ENCODE measurements at regions not wholly inside any gene's neighbourhood (a gene's known extent, or its start where the extent isn't known, plus 50 kb on each side); places are given as distances from the start of the nearest gene placed in this dataset.

- TF ChIP-seq, protein P1, sequence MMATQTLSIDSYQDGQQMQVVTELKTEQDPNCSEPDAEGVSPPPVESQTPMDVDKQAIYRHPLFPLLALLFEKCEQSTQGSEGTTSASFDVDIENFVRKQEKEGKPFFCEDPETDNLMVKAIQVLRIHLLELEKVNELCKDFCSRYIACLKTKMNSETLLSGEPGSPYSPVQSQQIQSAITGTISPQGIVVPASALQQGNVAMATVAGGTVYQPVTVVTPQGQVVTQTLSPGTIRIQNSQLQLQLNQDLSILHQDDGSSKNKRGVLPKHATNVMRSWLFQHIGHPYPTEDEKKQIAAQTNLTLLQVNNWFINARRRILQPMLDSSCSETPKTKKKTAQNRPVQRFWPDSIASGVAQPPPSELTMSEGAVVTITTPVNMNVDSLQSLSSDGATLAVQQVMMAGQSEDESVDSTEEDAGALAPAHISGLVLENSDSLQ (IDR thresholded peaks at IDR 0.05) = no peak
- TF ChIP-seq NFRKB (IDR thresholded peaks at IDR 0.05) = no peak
- TF ChIP-seq ARNT (IDR thresholded peaks at IDR 0.05) = no peak
- no peak for TF ChIP-seq SP1 (IDR thresholded peaks at IDR 0.05)
- TF ChIP-seq ELF4 (IDR thresholded peaks at IDR 0.05) = no peak
- TF ChIP-seq FOXM1 (IDR thresholded peaks at IDR 0.05; ENCODE audit: borderline replicate concordance) = no peak
- no peak for TF ChIP-seq L3MBTL2 (conservative IDR thresholded peaks at IDR 0.05)
- no peak for TF ChIP-seq TARDBP (IDR thresholded peaks at IDR 0.05)
- no peak for TF ChIP-seq CTBP1 (IDR thresholded peaks at IDR 0.05; ENCODE audit: borderline replicate concordance)
- no peak for TF ChIP-seq LEF1 (IDR thresholded peaks at IDR 0.05; ENCODE audit: borderline replicate concordance)
- no peak for TF ChIP-seq HDGF (IDR thresholded peaks at IDR 0.05; ENCODE audit: borderline replicate concordance)
- TF ChIP-seq FOXK2 (IDR thresholded peaks at IDR 0.05) = no peak
- TF ChIP-seq BHLHE40 (IDR thresholded peaks at IDR 0.05; ENCODE audit: borderline replicate concordance) = no peak
- TF ChIP-seq SUZ12 (IDR thresholded peaks at IDR 0.05) = no peak
- TF ChIP-seq ZNF384 (IDR thresholded peaks at IDR 0.05) = no peak
- TF ChIP-seq FOXA1 (IDR thresholded peaks at IDR 0.05) = no peak
- POLR2A ChIA-PET = no interaction called here
- no peak for DNase-seq (ENCODE audit: extremely low spot score)
- CTCF ChIA-PET = no interaction called here
These were observed 346.3 kb downstream of the QKI start for GRCh38 chr6:163760860-163761259.

DNA sequence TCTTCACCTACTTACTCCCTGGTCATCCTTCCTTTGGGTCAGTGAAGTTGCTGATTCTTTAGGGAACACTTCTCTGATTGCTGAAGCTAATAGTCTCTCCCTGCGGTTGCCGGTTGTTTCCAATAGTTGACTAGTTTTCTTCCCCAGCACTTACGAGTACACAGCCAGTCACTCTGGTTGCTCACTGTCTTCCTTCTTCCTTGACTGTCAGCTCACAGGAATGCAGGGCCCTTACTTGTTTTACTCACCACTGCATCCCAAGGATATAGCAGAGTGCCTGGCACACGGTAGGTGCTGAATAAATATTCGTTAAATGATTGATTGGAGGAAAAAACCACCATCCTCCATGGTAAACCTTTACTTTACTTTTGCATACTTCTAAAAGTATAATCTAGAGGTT lies 345.0 kb downstream of the QKI start:
- DNase-seq (ENCODE audit: extremely low spot score) = no peak
- TF ChIP-seq LEF1 (IDR thresholded peaks at IDR 0.05; ENCODE audit: borderline replicate concordance) = no peak
- CTCF ChIA-PET = interaction anchor here (0.6 kb wide), 1 partner anchor 36 kb away, joined by 8 read pairs; no protein-coding TSS in a partner anchor
- POLR2A ChIA-PET = no interaction called here

- CTCF ChIA-PET = no interaction called here
- no peak for DNase-seq (ENCODE audit: extremely low spot score)
- POLR2A ChIA-PET = no interaction called here
- no peak for TF ChIP-seq SUZ12 (IDR thresholded peaks at IDR 0.05)
- TF ChIP-seq TARDBP (IDR thresholded peaks at IDR 0.05) = no peak
- TF ChIP-seq FOXA1 (IDR thresholded peaks at IDR 0.05) = no peak
- no peak for TF ChIP-seq FOXK2 (IDR thresholded peaks at IDR 0.05)
- no peak for TF ChIP-seq ARNT (IDR thresholded peaks at IDR 0.05)
- no peak for TF ChIP-seq LEF1 (IDR thresholded peaks at IDR 0.05; ENCODE audit: borderline replicate concordance)
- no peak for TF ChIP-seq FOXM1 (IDR thresholded peaks at IDR 0.05; ENCODE audit: borderline replicate concordance)
- no peak for TF ChIP-seq BHLHE40 (IDR thresholded peaks at IDR 0.05; ENCODE audit: borderline replicate concordance)
- no peak for TF ChIP-seq ELF4 (IDR thresholded peaks at IDR 0.05)
- TF ChIP-seq, protein P1 (IDR thresholded peaks at IDR 0.05) = no peak
- TF ChIP-seq L3MBTL2 (conservative IDR thresholded peaks at IDR 0.05) = no peak
- no peak for TF ChIP-seq NFRKB (IDR thresholded peaks at IDR 0.05)
These were observed 343.0 kb downstream of the QKI start for GRCh38 chr6:163757520-163757919.

GRCh38 chr6:163756079-163756478 lies 341.6 kb downstream of the QKI start:
- POLR2A ChIA-PET = no interaction called here
- CTCF ChIA-PET = interaction anchor here (0.6 to 0.7 kb wide), 2 partner anchors 15 to 537 kb away, joined by 3 read pairs; no protein-coding TSS in a partner anchor
- TF ChIP-seq L3MBTL2 (conservative IDR thresholded peaks at IDR 0.05) (no peak), LEF1 (IDR thresholded peaks at IDR 0.05; ENCODE audit: borderline replicate concordance) (no peak), NFRKB (IDR thresholded peaks at IDR 0.05) (no peak), ELF4 (IDR thresholded peaks at IDR 0.05) (no peak)
- TF ChIP-seq, protein P1 (IDR thresholded peaks at IDR 0.05) = no peak
- DNase-seq (ENCODE audit: extremely low spot score) = no peak

- ChIA-PET POLR2A (no interaction called here), CTCF (no interaction called here)
- TF ChIP-seq ELF4 (IDR thresholded peaks at IDR 0.05) (no peak), FOXK2 (IDR thresholded peaks at IDR 0.05) (no peak), L3MBTL2 (conservative IDR thresholded peaks at IDR 0.05) (no peak), ZNF384 (IDR thresholded peaks at IDR 0.05) (no peak), FOXM1 (IDR thresholded peaks at IDR 0.05; ENCODE audit: borderline replicate concordance) (no peak)
- DNase-seq (ENCODE audit: extremely low spot score) = no peak
These were observed 340.3 kb downstream of the QKI start for GRCh38 chr6:163754866-163755265.

DNA sequence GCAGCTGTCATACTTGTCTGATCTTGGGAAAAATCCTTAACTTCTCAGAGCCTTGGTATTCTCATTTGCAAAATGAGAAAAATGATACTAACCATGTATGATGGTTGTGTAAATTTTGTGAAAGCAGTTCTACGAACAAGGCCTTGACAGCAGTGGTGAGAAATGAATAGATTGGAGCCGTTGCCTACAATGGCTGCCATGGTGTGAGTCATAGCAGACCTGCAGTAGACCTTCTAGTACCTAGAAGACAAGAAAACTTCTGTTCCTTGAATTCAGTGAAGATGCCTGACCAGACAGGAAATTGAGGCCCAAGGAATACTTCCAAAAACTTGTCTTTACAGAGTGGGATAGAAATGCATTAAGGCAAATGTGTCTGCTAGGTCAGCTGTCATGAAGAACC lies 338.9 kb downstream of the QKI start:
- TF ChIP-seq L3MBTL2 (conservative IDR thresholded peaks at IDR 0.05) = no peak
- no peak for TF ChIP-seq ZNF384 (IDR thresholded peaks at IDR 0.05)
- TF ChIP-seq, protein P1 (IDR thresholded peaks at IDR 0.05) = no peak
- no peak for TF ChIP-seq HDGF (IDR thresholded peaks at IDR 0.05; ENCODE audit: borderline replicate concordance)
- no peak for TF ChIP-seq TARDBP (IDR thresholded peaks at IDR 0.05)
- TF ChIP-seq SP1 (IDR thresholded peaks at IDR 0.05) = no peak
- no peak for TF ChIP-seq ELF4 (IDR thresholded peaks at IDR 0.05)
- TF ChIP-seq ARNT (IDR thresholded peaks at IDR 0.05) = no peak
- no peak for TF ChIP-seq FOXM1 (IDR thresholded peaks at IDR 0.05; ENCODE audit: borderline replicate concordance)
- TF ChIP-seq FOXK2 (IDR thresholded peaks at IDR 0.05) = no peak
- TF ChIP-seq FOXA1 (IDR thresholded peaks at IDR 0.05) = no peak
- CTCF ChIA-PET = no interaction called here
- POLR2A ChIA-PET = no interaction called here
- no peak for DNase-seq (ENCODE audit: extremely low spot score)

All from HEK293T (cell line).